ENCODE measurements at regions not wholly inside any gene's neighbourhood (a gene's known extent, or its start where the extent isn't known, plus 50 kb on each side); places are given as distances from the start of the nearest gene placed in this dataset.

GRCh38 chr22:27435844-27436576, 365.5 kb downstream of the MN1 start:
- Mint-ChIP-seq H3K4me3 (no peak overlapping the region), H3K36me3 (peaks cover 4% of the 10 kb centered on the region), H3K4me1 (peaks cover 30% of the 10 kb centered on the region), H3K27me3 (ENCODE audit: low read depth) (peaks cover 3% of the 10 kb centered on the region), H3K9me3 (peaks cover 11% of the 10 kb centered on the region), H3K27ac (peak overlapping the region; percentile 62)
- DNase-seq (ENCODE audit: low spot score in 2 of 2, unreplicated experiment in 2 of 2) = peak; percentile 37 to 56
- TF ChIP-seq CTCF (IDR thresholded peaks at IDR 0.05; ENCODE audit: unreplicated experiment) = no peak

- DNase-seq (ENCODE audit: low spot score in 2 of 2, unreplicated experiment in 2 of 2) = no peak
- H3K36me3 Mint-ChIP-seq = peaks cover 3% of the 10 kb centered on the region
- no peak overlapping the region for H3K4me3 Mint-ChIP-seq
- no peak overlapping the region for H3K27ac Mint-ChIP-seq
- H3K9me3 Mint-ChIP-seq = peaks cover 10% of the 10 kb centered on the region
- no peak for TF ChIP-seq CTCF (IDR thresholded peaks at IDR 0.05; ENCODE audit: unreplicated experiment)
- peaks cover 29% of the 10 kb centered on the region for H3K4me1 Mint-ChIP-seq
- peaks cover 3% of the 10 kb centered on the region for H3K27me3 Mint-ChIP-seq (ENCODE audit: low read depth)
Observed at GRCh38 chr22:27436591-27436990, 365.0 kb downstream of the MN1 start.

GRCh38 chr22:27437570-27437969, 364.0 kb downstream of the MN1 start:
- Mint-ChIP-seq H3K9me3 (peaks cover 3% of the 10 kb centered on the region), H3K27ac (no peak overlapping the region), H3K27me3 (ENCODE audit: low read depth) (peaks cover 6% of the 10 kb centered on the region), H3K4me1 (peaks cover 31% of the 10 kb centered on the region), H3K36me3 (no peaks in the 10 kb centered on the region), H3K4me3 (no peak overlapping the region)
- DNase-seq (ENCODE audit: low spot score in 2 of 2, unreplicated experiment in 2 of 2) = no peak
- TF ChIP-seq CTCF (IDR thresholded peaks at IDR 0.05; ENCODE audit: unreplicated experiment) = no peak

- H3K27ac Mint-ChIP-seq = peak overlapping the region; percentile 17
- no peak for DNase-seq (ENCODE audit: low spot score in 2 of 2, unreplicated experiment in 2 of 2)
- H3K4me1 Mint-ChIP-seq = peaks cover 31% of the 10 kb centered on the region
- H3K9me3 Mint-ChIP-seq = no peaks in the 10 kb centered on the region
- peaks cover 6% of the 10 kb centered on the region for H3K27me3 Mint-ChIP-seq (ENCODE audit: low read depth)
- no peak for TF ChIP-seq CTCF (IDR thresholded peaks at IDR 0.05; ENCODE audit: unreplicated experiment)
- H3K36me3 Mint-ChIP-seq = no peaks in the 10 kb centered on the region
- H3K4me3 Mint-ChIP-seq = peak overlapping the region; percentile 12
Observed at GRCh38 chr22:27438271-27438980, 363.1 kb downstream of the MN1 start.

GRCh38 chr22:27439131-27439530, 362.4 kb downstream of the MN1 start:
- peaks cover 29% of the 10 kb centered on the region for H3K4me1 Mint-ChIP-seq
- H3K9me3 Mint-ChIP-seq = no peaks in the 10 kb centered on the region
- peaks cover 6% of the 10 kb centered on the region for H3K27me3 Mint-ChIP-seq (ENCODE audit: low read depth)
- no peak for TF ChIP-seq CTCF (IDR thresholded peaks at IDR 0.05; ENCODE audit: unreplicated experiment)
- no peak overlapping the region for H3K27ac Mint-ChIP-seq
- no peak overlapping the region for H3K4me3 Mint-ChIP-seq
- no peaks in the 10 kb centered on the region for H3K36me3 Mint-ChIP-seq
- no peak for DNase-seq (ENCODE audit: low spot score in 2 of 2, unreplicated experiment in 2 of 2)
